ENCODE measurements at regions not wholly inside any gene's neighbourhood (a gene's known extent, or its start where the extent isn't known, plus 50 kb on each side); places are given as distances from the start of the nearest gene placed in this dataset.

DNA sequence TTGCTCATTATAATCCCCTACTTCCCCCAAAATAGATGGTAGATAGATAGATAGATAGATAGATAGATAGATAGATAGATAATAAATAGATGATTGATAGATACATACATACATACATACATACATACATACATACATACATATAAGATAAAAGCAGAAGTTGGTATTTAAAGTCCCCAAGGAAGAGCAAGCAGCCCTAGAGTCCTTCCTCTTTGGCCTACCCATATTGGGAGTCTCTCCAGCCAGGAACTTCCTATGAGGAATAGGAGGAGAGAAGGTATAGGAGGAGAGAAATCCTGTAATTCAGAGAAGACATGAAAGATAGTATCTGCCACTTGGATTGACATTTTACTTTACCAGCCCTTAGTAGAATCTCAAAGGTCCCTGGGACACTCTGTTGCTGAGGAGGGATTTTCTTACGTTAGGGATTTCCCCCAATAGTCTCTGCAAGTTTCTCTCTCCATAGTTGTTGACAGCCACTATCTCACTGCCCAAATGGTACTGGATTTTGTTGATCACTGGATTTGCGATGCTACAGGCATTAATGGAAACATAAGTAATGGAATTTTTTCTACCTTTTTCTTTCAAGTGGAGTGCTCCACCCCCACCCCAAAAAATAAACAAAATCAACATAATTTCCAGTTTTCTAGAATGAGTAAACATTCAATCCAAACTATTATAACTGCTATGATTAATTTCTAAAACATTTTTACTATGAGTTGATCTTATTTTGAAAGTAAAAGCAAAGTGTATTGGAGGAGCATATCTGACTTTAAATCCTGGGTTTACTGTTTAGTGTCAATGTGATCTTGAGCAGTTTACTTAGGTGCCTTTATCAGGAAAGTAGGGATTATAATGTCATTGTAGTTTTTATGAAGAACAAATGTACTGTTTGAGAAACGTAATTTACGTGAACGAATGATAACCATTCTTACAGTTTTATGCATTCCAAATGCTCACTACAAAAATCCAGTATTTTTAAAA is 93.2 kb upstream of the TNFSF4 start:
- H2BK120ac ChIP-seq (replicated peaks; ENCODE audit: low read depth, low read length), result no peak overlapping the region
- H4K5ac ChIP-seq (ENCODE audit: insufficient read length, low read depth, low read length), result no peak overlapping the region
- no peaks in the 10 kb centered on the region for H3K36me3 ChIP-seq (ENCODE audit: control insufficient read depth in 2 of 4, insufficient read depth in 4 of 4, low read length in 3 of 4)
- no peak overlapping the region for H2BK15ac ChIP-seq (ENCODE audit: low read length)
- no peaks in the 10 kb centered on the region for H3K79me2 ChIP-seq (ENCODE audit: control insufficient read depth in 1 of 2, insufficient read depth in 2 of 2, low read length in 2 of 2)
- H3K4me1 ChIP-seq (replicated peaks in 1 of 4; ENCODE audit: control insufficient read depth in 3 of 4, insufficient read depth in 4 of 4, low read length in 3 of 4), result peaks cover 0 to 6% (median 0%) of the 10 kb centered on the region in 4 experiments; a peak in 2 of 7 replicates
- ChIA-PET POLR2A (ENCODE audit: partially characterized antibody) (no interaction called here), CTCF (ENCODE audit: partially characterized antibody) (interaction anchor here (1.6 kb wide), 1 partner anchor 45 kb away, joined by 4 read pairs; no protein-coding TSS in a partner anchor)
- no peak for TF ChIP-seq SP1 (IDR thresholded peaks at IDR 0.05; ENCODE audit: low read depth, low read length)
- H3K4ac ChIP-seq (replicated peaks; ENCODE audit: insufficient read length, low read depth, low read length), result no peak overlapping the region
- no peak overlapping the region for H3K4me2 ChIP-seq (ENCODE audit: insufficient read depth in 1 of 2, low read depth in 2 of 2, low read length in 2 of 2)
- FAIRE-seq, result no peak
- no peak overlapping the region for H3K18ac ChIP-seq (ENCODE audit: extremely low read depth, low read length)
- H3K27ac ChIP-seq (ENCODE audit: low read depth, low read length), result no peak overlapping the region
- no peak overlapping the region for H3K23ac ChIP-seq (ENCODE audit: insufficient read length)
- H3K9me3 ChIP-seq (ENCODE audit: insufficient read depth in 2 of 2, low read depth in 1 of 2, low read length in 1 of 2), result no peaks in the 10 kb centered on the region
- H2AK5ac ChIP-seq (ENCODE audit: low read depth, low read length), result no peak overlapping the region
- no peak overlapping the region for H3K56ac ChIP-seq (replicated peaks; ENCODE audit: insufficient read length, low read depth, low read length)
- WGBS, 2 experiments (ENCODE audit: extremely low coverage in 1 of 2, insufficient coverage in 1 of 2, insufficient read length in 1 of 2, insufficient replicate concordance in 2 of 2, low coverage in 1 of 2, low lambda C conversion rate in 2 of 2, missing lambda C conversion rate in 1 of 2), result 72% methylated on average over 5 of the region's 5 CpGs; no CpG with 5 or more reads in 1 of the 2 experiments
- DNase-seq (ENCODE audit: low read depth in 1 of 2, low spot score in 2 of 2), result no peak
- no peaks in the 10 kb centered on the region; a peak in 1 of 7 replicates for H3K27me3 ChIP-seq (replicated peaks in 1 of 4; ENCODE audit: control insufficient read depth in 3 of 4, extremely low read depth in 1 of 4, insufficient read depth in 3 of 4, low read length in 3 of 4)
- no peak overlapping the region for H3K9ac ChIP-seq (replicated peaks in 1 of 4; ENCODE audit: extremely low read depth in 1 of 4, low read depth in 3 of 4, low read length in 3 of 4)
- H2BK12ac ChIP-seq (ENCODE audit: low read depth, low read length), result no peak overlapping the region
- H3K79me1 ChIP-seq (ENCODE audit: low read depth, low read length), result no peaks in the 10 kb centered on the region
- H2BK5ac ChIP-seq (ENCODE audit: low read depth, low read length), result no peak overlapping the region
- no peaks in the 10 kb centered on the region for H4K20me1 ChIP-seq (replicated peaks in 1 of 2; ENCODE audit: control insufficient read depth in 1 of 2, insufficient read depth in 2 of 2, low read length in 2 of 2)
- H4K8ac ChIP-seq (ENCODE audit: extremely low read depth, insufficient read depth, low read length), result no peak overlapping the region
- H4K91ac ChIP-seq (replicated peaks; ENCODE audit: insufficient read length, low read length), result no peak overlapping the region
- H2BK20ac ChIP-seq (ENCODE audit: low read length), result no peak overlapping the region
- H3K4me3 ChIP-seq (ENCODE audit: extremely low read depth in 1 of 4, insufficient read depth in 2 of 4, low read depth in 3 of 4, low read length in 4 of 4), result no peak overlapping the region
- no peaks in the 10 kb centered on the region for H3K23me2 ChIP-seq (ENCODE audit: low read depth, low read length)
- H2AFZ ChIP-seq (ENCODE audit: low read length), result no peak overlapping the region
- no peak overlapping the region for H3K14ac ChIP-seq (ENCODE audit: insufficient read length)

Data from H1 (cell line).